ENCODE measurements at regions not wholly inside any gene's neighbourhood (a gene's known extent, or its start where the extent isn't known, plus 50 kb on each side); places are given as distances from the start of the nearest gene placed in this dataset.
"Not testable (repeated sequence)": the region's sequence is repeated elsewhere in the genome, so short reads cannot be mapped to it uniquely, and the experiment has no call there.

- no peak for DNase-seq (ENCODE audit: low read depth in 3 of 3, low spot score in 2 of 3)
These were observed 132.3 kb downstream of the LIG4 start for GRCh38 chr13:108083056-108083455.

GRCh38 chr13:108082481-108082880, 132.9 kb downstream of the LIG4 start:
- DNase-seq (ENCODE audit: low read depth in 3 of 3, low spot score in 2 of 3): no peak

- no peak for DNase-seq (ENCODE audit: low read depth in 3 of 3, low spot score in 2 of 3)
These were observed 138.1 kb downstream of the LIG4 start for GRCh38 chr13:108077284-108077683.

GRCh38 chr13:108074429-108074828, 140.9 kb downstream of the LIG4 start:
- DNase-seq (ENCODE audit: low read depth in 3 of 3, low spot score in 2 of 3): not testable (repeated sequence)

GRCh38 chr13:108070925-108071324, 144.4 kb downstream of the LIG4 start:
- DNase-seq (ENCODE audit: low read depth in 3 of 3, low spot score in 2 of 3): no peak

GRCh38 chr13:108070491-108070890, 144.8 kb downstream of the LIG4 start:
- no peak for DNase-seq (ENCODE audit: low read depth in 3 of 3, low spot score in 2 of 3)

GRCh38 chr13:108069521-108070210, 145.7 kb downstream of the LIG4 start:
- DNase-seq (ENCODE audit: low read depth in 3 of 3, low spot score in 2 of 3): no peak

GRCh38 chr13:108064372-108064771, 151.0 kb downstream of the LIG4 start:
- DNase-seq (ENCODE audit: low read depth in 3 of 3, low spot score in 2 of 3): not testable (repeated sequence)

- DNase-seq (ENCODE audit: low read depth in 3 of 3, low spot score in 2 of 3): no peak
These were observed 155.2 kb downstream of the LIG4 start for GRCh38 chr13:108060111-108060510.

- no peak for DNase-seq (ENCODE audit: low read depth in 3 of 3, low spot score in 2 of 3)
These were observed 159.1 kb downstream of the LIG4 start for GRCh38 chr13:108056278-108056677.

GRCh38 chr13:108049211-108049610, 166.1 kb downstream of the LIG4 start:
- no peak for DNase-seq (ENCODE audit: low read depth in 3 of 3, low spot score in 2 of 3)

GRCh38 chr13:108044954-108045353, 170.4 kb downstream of the LIG4 start:
- DNase-seq (ENCODE audit: low read depth in 3 of 3, low spot score in 2 of 3): no peak

GRCh38 chr13:108042866-108043265, 172.5 kb downstream of the LIG4 start:
- not testable (repeated sequence) for DNase-seq (ENCODE audit: low read depth in 3 of 3, low spot score in 2 of 3)

GRCh38 chr13:108037348-108037747, 178.0 kb downstream of the LIG4 start:
- no peak for DNase-seq (ENCODE audit: low read depth in 3 of 3, low spot score in 2 of 3)

GRCh38 chr13:108036411-108036932, 178.9 kb downstream of the LIG4 start:
- no peak for DNase-seq (ENCODE audit: low read depth in 3 of 3, low spot score in 2 of 3)

- DNase-seq (ENCODE audit: low read depth in 3 of 3, low spot score in 2 of 3): no peak
These were observed 180.4 kb downstream of the LIG4 start for GRCh38 chr13:108034909-108035410.

GRCh38 chr13:108033800-108034707, 181.3 kb downstream of the LIG4 start:
- no peak for DNase-seq (ENCODE audit: low read depth in 3 of 3, low spot score in 2 of 3)

GRCh38 chr13:108031865-108032264, 183.5 kb downstream of the LIG4 start:
- no peak for DNase-seq (ENCODE audit: low read depth in 3 of 3, low spot score in 2 of 3)

- DNase-seq (ENCODE audit: low read depth in 3 of 3, low spot score in 2 of 3): no peak
These were observed 184.6 kb downstream of the LIG4 start for GRCh38 chr13:108030769-108031168.

GRCh38 chr13:108026680-108027410, 188.5 kb downstream of the LIG4 start:
- no peak for DNase-seq (ENCODE audit: low read depth in 3 of 3, low spot score in 2 of 3)

GRCh38 chr13:108020027-108020426, 195.3 kb downstream of the LIG4 start:
- DNase-seq (ENCODE audit: low read depth in 3 of 3, low spot score in 2 of 3): no peak
